ENCODE measurements at regions not wholly inside any gene's neighbourhood (a gene's known extent, or its start where the extent isn't known, plus 50 kb on each side); places are given as distances from the start of the nearest gene placed in this dataset.

DNA sequence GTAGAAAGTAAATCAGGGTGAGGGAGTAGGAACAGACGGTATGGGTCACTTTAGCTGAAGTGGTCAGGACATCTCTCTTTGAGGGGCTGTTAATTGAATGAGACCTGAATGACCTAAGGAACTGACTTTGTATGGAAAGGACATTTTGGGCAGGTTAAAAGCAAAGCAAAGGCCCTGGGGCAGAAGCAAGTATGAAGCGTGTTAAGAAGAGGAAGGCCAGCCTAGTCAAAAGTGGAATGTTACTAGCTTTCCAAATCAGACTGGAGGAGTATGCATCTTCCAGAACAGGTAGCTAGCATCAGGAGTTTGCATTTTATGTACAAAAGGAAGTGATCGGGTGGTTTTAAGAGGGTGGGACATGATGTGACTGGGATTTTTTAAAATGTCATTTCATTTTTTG is 70.9 kb upstream of the PCGF5 start:
- in situ Hi-C loops (cut with MboI; ENCODE audit: low pct_unique_long_range_greater_than_20kb, low sequenced_read_pairs, unreplicated experiment): no loop called here
- DNase-seq (ENCODE audit: low spot score): no peak
- TF ChIP-seq, protein P1, sequence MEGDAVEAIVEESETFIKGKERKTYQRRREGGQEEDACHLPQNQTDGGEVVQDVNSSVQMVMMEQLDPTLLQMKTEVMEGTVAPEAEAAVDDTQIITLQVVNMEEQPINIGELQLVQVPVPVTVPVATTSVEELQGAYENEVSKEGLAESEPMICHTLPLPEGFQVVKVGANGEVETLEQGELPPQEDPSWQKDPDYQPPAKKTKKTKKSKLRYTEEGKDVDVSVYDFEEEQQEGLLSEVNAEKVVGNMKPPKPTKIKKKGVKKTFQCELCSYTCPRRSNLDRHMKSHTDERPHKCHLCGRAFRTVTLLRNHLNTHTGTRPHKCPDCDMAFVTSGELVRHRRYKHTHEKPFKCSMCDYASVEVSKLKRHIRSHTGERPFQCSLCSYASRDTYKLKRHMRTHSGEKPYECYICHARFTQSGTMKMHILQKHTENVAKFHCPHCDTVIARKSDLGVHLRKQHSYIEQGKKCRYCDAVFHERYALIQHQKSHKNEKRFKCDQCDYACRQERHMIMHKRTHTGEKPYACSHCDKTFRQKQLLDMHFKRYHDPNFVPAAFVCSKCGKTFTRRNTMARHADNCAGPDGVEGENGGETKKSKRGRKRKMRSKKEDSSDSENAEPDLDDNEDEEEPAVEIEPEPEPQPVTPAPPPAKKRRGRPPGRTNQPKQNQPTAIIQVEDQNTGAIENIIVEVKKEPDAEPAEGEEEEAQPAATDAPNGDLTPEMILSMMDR (IDR thresholded peaks at IDR 0.05; ENCODE audit: extremely low read depth, insufficient read depth, missing control alignments): no peak

DNA sequence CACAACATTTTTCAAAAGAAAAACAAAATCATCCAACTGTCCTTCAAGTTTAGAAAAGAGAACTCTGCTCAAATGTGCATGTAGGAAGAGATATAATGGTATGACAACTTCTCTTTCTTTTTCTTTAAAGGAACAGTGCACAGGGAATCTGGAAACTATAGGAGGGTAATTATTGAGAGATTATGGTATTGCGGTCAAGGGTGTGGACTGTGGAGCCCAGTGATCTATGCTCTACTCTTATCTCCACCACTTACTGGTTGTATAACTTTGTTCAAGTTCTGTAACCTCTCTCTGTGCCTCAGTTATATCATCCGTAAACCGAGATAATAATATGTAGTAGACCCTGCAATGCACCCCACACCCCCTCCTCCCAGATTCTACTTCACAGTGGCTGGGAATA is 69.8 kb upstream of the PCGF5 start:
- no peak for DNase-seq (ENCODE audit: low spot score)
- in situ Hi-C loops (cut with MboI; ENCODE audit: low pct_unique_long_range_greater_than_20kb, low sequenced_read_pairs, unreplicated experiment): no loop called here
- TF ChIP-seq, protein P1 (IDR thresholded peaks at IDR 0.05; ENCODE audit: extremely low read depth, insufficient read depth, missing control alignments): no peak

DNA sequence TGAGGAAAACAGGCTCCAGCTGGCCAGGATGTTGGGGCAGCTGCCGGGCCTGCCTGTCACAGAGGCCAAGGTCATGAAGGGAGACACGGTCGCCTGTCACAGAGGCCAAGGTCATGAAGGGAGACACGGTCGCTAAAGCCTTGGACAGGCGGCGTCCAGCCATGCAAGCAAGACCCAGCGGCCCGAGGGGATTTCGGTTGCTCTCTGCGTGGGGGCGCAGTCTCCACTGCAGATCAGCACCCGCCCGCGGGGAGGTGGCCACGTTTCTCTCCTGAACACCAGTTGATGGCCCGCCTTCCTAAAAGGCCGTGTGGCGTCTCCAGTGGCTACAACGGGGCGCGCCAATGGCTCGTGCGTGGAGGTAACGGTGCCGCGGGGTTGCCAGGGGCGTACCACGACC is 67.0 kb upstream of the PCGF5 start:
- in situ Hi-C loops (cut with MboI; ENCODE audit: low pct_unique_long_range_greater_than_20kb, low sequenced_read_pairs, unreplicated experiment): no loop called here
- TF ChIP-seq, protein P1 (IDR thresholded peaks at IDR 0.05; ENCODE audit: extremely low read depth, insufficient read depth, missing control alignments): no peak
- no peak for DNase-seq (ENCODE audit: low spot score)

DNA sequence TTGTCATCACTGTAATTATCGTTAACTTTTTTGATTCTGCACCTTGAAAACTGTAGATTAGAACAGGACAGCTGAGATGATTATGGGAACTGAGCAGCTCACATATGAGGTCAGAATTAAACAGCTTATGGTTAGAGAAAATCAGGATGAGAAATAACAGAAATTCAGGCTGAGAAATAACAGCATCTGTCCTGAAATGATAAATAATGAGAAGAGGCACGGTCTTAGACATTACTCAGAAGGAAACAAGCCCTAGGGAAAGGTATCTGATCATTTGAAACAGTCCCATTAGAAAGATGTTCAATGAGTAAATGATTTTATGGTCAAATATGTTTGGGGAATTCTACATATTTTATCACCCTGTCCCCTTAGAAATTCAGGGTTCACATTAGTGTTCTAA is 65.6 kb upstream of the PCGF5 start:
- no peak for DNase-seq (ENCODE audit: low spot score)
- in situ Hi-C loops (cut with MboI; ENCODE audit: low pct_unique_long_range_greater_than_20kb, low sequenced_read_pairs, unreplicated experiment): no loop called here

DNA sequence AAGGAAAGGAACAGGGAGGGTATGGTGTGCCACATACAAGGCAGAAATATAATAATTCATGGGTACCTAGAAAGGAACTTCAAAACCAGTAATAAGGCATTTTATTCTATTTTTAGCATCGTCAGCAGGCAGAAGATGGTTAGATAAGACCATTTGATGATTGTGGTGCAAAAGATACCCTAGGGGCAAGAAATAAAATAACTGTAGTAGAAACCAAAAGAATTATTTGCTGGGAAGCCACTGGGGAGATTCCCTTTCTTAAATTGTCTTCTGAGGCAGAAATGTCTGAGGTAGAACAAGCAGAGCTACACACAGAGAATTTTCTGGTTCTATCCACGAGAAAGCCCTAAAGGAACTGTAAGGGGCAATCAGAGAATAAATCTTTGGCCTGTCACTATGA is 64.3 kb upstream of the PCGF5 start:
- DNase-seq (ENCODE audit: low spot score): no peak
- TF ChIP-seq, protein P1 (IDR thresholded peaks at IDR 0.05; ENCODE audit: extremely low read depth, insufficient read depth, missing control alignments): no peak
- in situ Hi-C loops (cut with MboI; ENCODE audit: low pct_unique_long_range_greater_than_20kb, low sequenced_read_pairs, unreplicated experiment): no loop called here

More for the DNA sequence above, 65.6 kb upstream of the PCGF5 start:
- TF ChIP-seq, protein P1 (IDR thresholded peaks at IDR 0.05; ENCODE audit: extremely low read depth, insufficient read depth, missing control alignments): no peak

DNA sequence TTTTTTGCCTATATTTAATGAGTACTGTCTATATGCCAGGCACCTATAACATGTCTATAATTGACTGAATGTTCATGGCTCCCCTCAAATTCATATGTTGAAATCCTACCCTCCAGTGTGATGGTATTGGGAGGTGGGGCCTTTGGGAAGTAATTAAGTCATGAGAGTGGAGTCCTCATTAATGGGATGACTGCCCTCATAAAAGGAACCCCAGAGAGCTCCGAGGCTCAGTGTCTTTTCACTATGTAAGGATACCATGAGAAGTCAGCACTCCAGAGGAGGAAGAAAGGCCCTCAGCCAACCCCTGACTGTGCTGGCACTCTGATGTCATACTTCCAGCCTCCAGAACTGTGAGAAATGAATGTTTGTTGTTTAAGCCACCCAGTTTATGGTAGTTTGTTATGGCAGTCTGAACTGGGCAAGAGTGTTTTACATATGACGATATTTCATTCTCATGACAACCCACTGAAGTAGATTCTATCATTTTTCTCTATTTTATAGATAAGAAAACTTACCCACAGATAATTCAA is 61.1 kb upstream of the PCGF5 start:
- in situ Hi-C loops (cut with MboI; ENCODE audit: low pct_unique_long_range_greater_than_20kb, low sequenced_read_pairs, unreplicated experiment): no loop called here
- DNase-seq (ENCODE audit: low spot score): no peak
- TF ChIP-seq, protein P1 (IDR thresholded peaks at IDR 0.05; ENCODE audit: extremely low read depth, insufficient read depth, missing control alignments): no peak

DNA sequence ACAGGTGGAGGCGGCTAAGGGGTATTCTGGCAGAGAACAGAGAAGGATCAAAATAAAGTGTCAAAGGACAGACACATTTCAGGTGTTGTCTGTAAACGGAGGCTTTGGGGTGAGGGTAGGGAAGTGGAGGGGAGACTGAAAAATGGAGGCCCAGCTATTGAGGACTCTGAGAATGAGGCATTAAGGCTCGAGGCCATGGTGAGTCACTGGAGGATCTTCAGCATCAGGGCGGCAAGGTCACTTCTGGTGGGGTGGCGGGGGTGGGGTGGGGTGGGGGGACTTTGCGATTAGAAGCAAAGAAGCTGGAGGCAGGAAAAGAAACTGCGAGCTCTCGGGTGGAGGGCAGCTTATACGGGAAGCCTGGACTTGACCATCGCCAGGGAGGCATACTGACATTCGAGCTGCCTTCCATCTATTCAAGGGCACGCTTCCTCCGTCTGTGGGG is 58.4 kb upstream of the PCGF5 start:
- no peak for DNase-seq (ENCODE audit: low spot score)
- TF ChIP-seq, protein P1 (IDR thresholded peaks at IDR 0.05; ENCODE audit: extremely low read depth, insufficient read depth, missing control alignments): no peak
- in situ Hi-C loops (cut with MboI; ENCODE audit: low pct_unique_long_range_greater_than_20kb, low sequenced_read_pairs, unreplicated experiment): no loop called here
